Transverse colon (tissue), 4 donors: ENCODE measurements at regions not wholly inside any gene's neighbourhood (a gene's known extent, or its start where the extent isn't known, plus 50 kb on each side); places are given as distances from the start of the nearest gene placed in this dataset.

Source experiments
- DNase-seq: peaks from one replicate; pipeline ENCODE4 v3.0.0-alpha.2; 2019
- H3K27ac ChIP-seq, 4 donors: fragments of 200-600 bp; sonication (generic); 2 replicates each; pipeline ENCODE4 v1.5.1; 2016 to 2018; ENCODE audit warnings: inconsistent platforms in 4 of 4
- H3K27me3 ChIP-seq: fragments of 200-600 bp; sonication (generic); 2 replicates; pipeline ENCODE4 v1.5.1; 2017; ENCODE audit warnings: inconsistent platforms
- H3K36me3 ChIP-seq, 4 donors: fragments of 200-600 bp; sonication (generic); 2 replicates each; pipeline ENCODE4 v1.5.1; 2017 to 2019; ENCODE audit warnings: inconsistent platforms in 4 of 4
- H3K4me1 ChIP-seq, 4 donors: fragments of 200-600 bp; sonication (generic); 2 replicates each; pipeline ENCODE4 v1.5.1; 2017 to 2020; ENCODE audit warnings: inconsistent platforms in 4 of 4
- H3K4me3 ChIP-seq, 4 donors: fragments of 200-600 bp; sonication (generic); 1 replicate in 1 of 4; 2 replicates in 3 of 4; pipeline versions ENCODE4 v1.5.1 to v1.6.1; 2017 to 2019; ENCODE audit warnings: inconsistent platforms in 4 of 4
- H3K9me3 ChIP-seq, 2 donors: fragments of 200-600 bp; sonication (generic); 2 replicates each; pipeline ENCODE4 v1.5.1; 2017 to 2019; ENCODE audit warnings: inconsistent platforms in 2 of 2
- CTCF ChIP-seq, 5 experiments: fragments of 200-600 bp in 3 of 5; fragments of 450-650 bp in 2 of 5; sonication (generic) in 3 of 5; IDR thresholded peaks; 1 replicate in 2 of 5; 2 replicates in 3 of 5; pipeline ENCODE4 v1.5.1; 2016 to 2017; ENCODE audit warnings: antibody characterized with exemption in 5 of 5, inconsistent platforms in 3 of 5, mild to moderate bottlenecking in 2 of 5, moderate library complexity in 1 of 5
- EP300 ChIP-seq: sonication (generic); formaldehyde crosslinking; IDR thresholded peaks from one replicate; pipeline ENCODE4 v1.6.1; 2017; ENCODE audit warnings: antibody characterized with exemption, low read depth
- POLR2A ChIP-seq: fragments of 450-650 bp; IDR thresholded peaks from one replicate; pipeline ENCODE4 v1.6.1; 2016; ENCODE audit warnings: antibody characterized with exemption, mild to moderate bottlenecking, moderate library complexity
- POLR2AphosphoS5 ChIP-seq, 3 donors: sonication (generic); formaldehyde crosslinking; IDR thresholded peaks; one replicate each; pipeline ENCODE4 v1.6.1; 2016; ENCODE audit warnings: antibody characterized with exemption in 3 of 3
- WGBS, 2 donors: methylation state at CpG; one replicate each; pipeline ENCODE4 v1.1.5; 2018; ENCODE audit warnings: low coverage in 1 of 2; 5-methylcytosine and 5-hydroxymethylcytosine counted together
- in situ Hi-C, 4 donors: fragments of 200-750 bp; cut with MboI; loops; one replicate each; pipeline versions ENCODE4 v1.15.0 to v1.15.1; 2017; ENCODE audit warnings: low sequenced_read_pairs in 3 of 4, low pct_ligation_motif_present in 1 of 4, low pct_unique_long_range_greater_than_20kb in 1 of 4
- intact Hi-C: fragments of 100-400 bp; cut with DNase I; formaldehyde crosslinking; loops from one replicate; pipeline ENCODE4 v1.15.1; 2023; ENCODE audit warnings: low total_unique reads

DNA sequence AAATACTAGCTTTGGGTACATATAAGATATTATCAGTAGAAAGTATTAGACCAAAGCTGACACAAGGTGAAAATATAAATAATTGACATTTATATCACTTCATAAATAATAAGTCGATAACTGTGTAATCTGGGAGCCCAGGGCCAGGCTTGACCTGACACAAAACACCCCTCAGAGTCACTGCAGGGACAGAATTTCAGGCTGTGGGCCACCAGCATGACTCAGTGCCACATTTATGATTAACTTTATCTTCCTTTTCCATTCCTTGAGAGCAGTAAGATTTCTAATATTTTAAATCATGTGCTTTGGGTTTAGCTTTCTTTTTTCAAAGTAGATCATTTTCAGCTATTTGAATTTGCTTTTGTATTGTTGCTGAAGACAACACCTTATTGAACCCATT lies 102.9 kb upstream of the NFE2L3 start:
- 79 to 83% methylated on average over 1 of the region's 1 CpG for WGBS, 2 donors
- DNase-seq: no peak
- intact Hi-C loops (no loop called here), in situ Hi-C loops (no loop called here)
- no peak overlapping the region for H3K4me3 ChIP-seq
- TF ChIP-seq POLR2A: no peak
- no peak for TF ChIP-seq EP300
- no peak for TF ChIP-seq POLR2AphosphoS5 (IDR thresholded peaks at IDR 0.05)
- no peak for TF ChIP-seq CTCF (IDR thresholded peaks at IDR 0.05)
- peaks cover 8% of the 10 kb centered on the region for H3K27me3 ChIP-seq
- H3K36me3 ChIP-seq: no peaks in the 10 kb centered on the region
- no peak overlapping the region for H3K27ac ChIP-seq
- H3K9me3 ChIP-seq: peaks cover 7 to 8% of the 10 kb centered on the region in 2 donors
- H3K4me1 ChIP-seq: peaks cover 0 to 8% (median 0%) of the 10 kb centered on the region in 4 donors

DNA sequence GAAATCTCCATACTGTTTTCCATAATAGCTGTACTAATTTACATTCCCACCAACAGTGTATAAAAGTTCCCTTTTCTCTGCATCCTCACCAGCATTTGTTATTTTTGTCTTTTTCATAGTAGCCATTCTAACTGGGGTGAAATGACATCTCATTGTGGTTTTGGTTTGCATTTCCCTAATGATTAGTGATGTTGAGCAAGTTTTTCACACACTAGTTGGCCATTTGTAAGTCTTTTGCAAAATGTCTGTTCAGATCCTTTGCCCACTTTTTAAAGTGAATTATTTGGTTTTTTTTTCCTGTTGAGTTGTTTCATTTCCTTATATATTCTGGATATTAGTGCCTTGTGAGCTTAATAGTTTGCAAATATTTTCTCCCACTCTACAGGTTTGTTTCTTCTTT lies 101.0 kb upstream of the NFE2L3 start:
- in situ Hi-C loops: no loop called here

DNA sequence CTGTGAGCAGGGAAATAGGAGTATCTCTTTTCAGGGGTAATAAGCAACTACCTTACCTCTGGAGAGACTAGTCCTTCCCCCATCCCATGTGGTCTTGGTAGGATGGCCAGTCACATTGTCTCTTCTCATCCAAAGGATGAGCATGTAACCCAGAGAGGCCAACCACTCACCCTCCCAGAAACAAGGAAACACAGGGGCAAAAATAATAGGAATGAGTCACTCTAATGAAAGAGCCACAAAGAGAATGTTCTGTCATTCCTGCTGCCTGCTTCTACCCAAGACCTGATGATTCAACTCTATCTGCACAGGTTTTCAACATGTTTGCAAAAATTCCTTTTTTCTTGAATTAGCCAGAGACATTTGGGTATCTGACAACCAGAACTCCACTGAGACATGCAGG lies 99.3 kb upstream of the NFE2L3 start:
- H3K36me3 ChIP-seq: no peaks in the 10 kb centered on the region
- H3K9me3 ChIP-seq: peaks cover 7 to 8% of the 10 kb centered on the region in 2 donors
- intact Hi-C loops (no loop called here), in situ Hi-C loops (no loop called here)
- TF ChIP-seq POLR2AphosphoS5 (IDR thresholded peaks at IDR 0.05) (no peak), POLR2A (no peak), CTCF (IDR thresholded peaks at IDR 0.05) (no peak), EP300 (no peak)
- no peaks in the 10 kb centered on the region for H3K4me1 ChIP-seq
- DNase-seq: no peak
- H3K27ac ChIP-seq: no peak overlapping the region
- no peak overlapping the region for H3K4me3 ChIP-seq
- H3K27me3 ChIP-seq: peaks cover 8% of the 10 kb centered on the region

More for the DNA sequence above, 101.0 kb upstream of the NFE2L3 start:
- TF ChIP-seq POLR2A (no peak), POLR2AphosphoS5 (IDR thresholded peaks at IDR 0.05) (no peak), CTCF (IDR thresholded peaks at IDR 0.05) (no peak), EP300 (no peak)
- H3K4me1 ChIP-seq: no peaks in the 10 kb centered on the region
- peaks cover 8% of the 10 kb centered on the region for H3K27me3 ChIP-seq
- H3K36me3 ChIP-seq: no peaks in the 10 kb centered on the region
- H3K4me3 ChIP-seq: no peak overlapping the region
- intact Hi-C loops: no loop called here
- peaks cover 7 to 8% of the 10 kb centered on the region in 2 donors for H3K9me3 ChIP-seq
- no peak overlapping the region for H3K27ac ChIP-seq
- no peak for DNase-seq

- Histone ChIP-seq H3K36me3 (no peaks in the 10 kb centered on the region), H3K27ac (no peak overlapping the region), H3K4me3 (no peak overlapping the region), H3K27me3 (peaks cover 8% of the 10 kb centered on the region), H3K4me1 (no peaks in the 10 kb centered on the region), H3K9me3 (peaks cover 7 to 8% of the 10 kb centered on the region in 2 donors)
- 87 to 93% methylated on average over 2 to 3 of the region's 3 CpGs for WGBS, 2 donors
- DNase-seq: no peak
- intact Hi-C loops (no loop called here), in situ Hi-C loops (no loop called here)
- TF ChIP-seq POLR2AphosphoS5 (IDR thresholded peaks at IDR 0.05): no peak
- TF ChIP-seq CTCF (IDR thresholded peaks at IDR 0.05): no peak
- TF ChIP-seq POLR2A: no peak
- TF ChIP-seq EP300: no peak
Observed at GRCh38 chr7:26054386-26054785, 97.6 kb upstream of the NFE2L3 start.
